ENCODE measurements at regions not wholly inside any gene's neighbourhood (a gene's known extent, or its start where the extent isn't known, plus 50 kb on each side); places are given as distances from the start of the nearest gene placed in this dataset.
A peak's percentile ranks its signal among the peaks of the same experiment; 100 is the strongest.
"Not testable (repeated sequence)": the region's sequence is repeated elsewhere in the genome, so short reads cannot be mapped to it uniquely, and the experiment has no call there.

DNA sequence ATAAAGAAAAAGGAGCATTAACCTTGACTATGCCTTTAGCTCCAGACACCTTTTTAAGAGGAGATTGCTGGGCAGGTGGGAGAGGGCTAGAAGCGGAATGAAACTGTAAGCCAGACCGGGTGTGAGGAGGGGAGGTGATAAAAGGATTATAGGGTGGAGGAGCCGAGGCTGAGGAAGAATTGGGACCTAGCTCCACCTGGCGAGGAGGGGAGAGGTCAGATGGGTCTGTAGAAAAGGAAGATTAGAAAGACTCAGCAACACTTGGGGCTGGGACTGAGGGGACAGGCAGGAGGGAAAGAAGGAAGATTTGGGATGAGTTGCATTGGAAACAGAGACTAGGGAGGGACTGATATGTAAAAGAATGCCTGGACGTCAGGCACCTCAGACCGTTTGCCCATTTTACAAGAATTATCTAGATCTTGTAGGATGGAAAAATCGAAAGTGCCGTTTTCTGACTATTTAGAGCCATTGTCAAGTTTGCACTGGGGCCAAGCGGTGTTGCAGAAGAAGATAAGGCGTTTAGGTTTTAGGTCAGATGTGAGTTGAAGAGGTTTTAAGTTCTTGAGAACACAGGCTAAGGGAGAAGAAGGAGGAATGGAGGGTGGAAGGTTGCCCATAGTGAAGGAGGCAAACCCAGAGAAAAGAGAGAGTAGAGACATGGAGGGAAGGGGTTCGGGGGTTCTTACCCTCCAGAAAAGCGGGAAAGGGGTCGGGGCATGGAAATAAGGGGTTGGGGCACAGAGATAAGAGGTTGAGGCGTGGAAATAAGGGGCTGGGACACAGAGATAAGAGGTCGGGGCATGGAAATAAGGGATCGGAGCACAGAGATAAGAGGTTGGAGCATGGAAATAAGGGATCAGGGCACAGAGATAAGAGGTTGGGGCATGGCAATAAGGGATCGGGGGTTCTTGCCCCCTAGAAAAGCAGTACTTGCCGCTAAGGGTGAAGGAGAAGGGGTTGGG, 164.5 kb upstream of the JADE1 start:
- FAIRE-seq; H2AFZ ChIP-seq (ENCODE audit: low read length); in situ Hi-C loops (cut with HindIII; ENCODE audit: extremely low pct_ligation_motif_present, low pct_unique_long_range_greater_than_20kb); H4K20me1 ChIP-seq (ENCODE audit: insufficient read depth, low read length); H3K27ac ChIP-seq (ENCODE audit: extremely low read length, insufficient read depth, low read length); ATAC-seq; DNase-seq (ENCODE audit: low spot score); H3K4me3 ChIP-seq (replicated peaks in 1 of 3; ENCODE audit: insufficient read depth in 1 of 3, low read depth in 2 of 3, low read length in 3 of 3); H3K36me3 ChIP-seq (replicated peaks in 1 of 2; ENCODE audit: control insufficient read depth in 1 of 2, insufficient read depth in 2 of 2, low read length in 2 of 2); H3K79me2 ChIP-seq (ENCODE audit: insufficient read depth, low read length); BruUV-seq (replicated peaks); H3K9ac ChIP-seq (ENCODE audit: insufficient read depth, low read depth, low read length); H3K4me2 ChIP-seq (ENCODE audit: low read depth, low read length); H3K9me3 ChIP-seq (ENCODE audit: low read length); H3K27me3 ChIP-seq (ENCODE audit: control insufficient read depth in 1 of 2, insufficient read depth in 2 of 2, low read length in 2 of 2); POLR2A ChIA-PET: not testable (repeated sequence)
- 17% methylated on average over 18 of the region's 18 CpGs for WGBS (ENCODE audit: low lambda C conversion rate)
- CTCF ChIA-PET (ENCODE audit: low intra/inter-chr PET ratio, low total read pairs): interaction anchor here (2.0 kb wide), 1 partner anchor 79 kb away, joined by 7 read pairs; no protein-coding TSS in a partner anchor
- peak; percentile 46 for TF ChIP-seq STAG1 (CRISPR knock-in tag; IDR thresholded peaks at IDR 0.05)
- peak; percentile 45 for TF ChIP-seq CTCF (CRISPR knock-in tag; IDR thresholded peaks at IDR 0.05)
- H3K4me1 ChIP-seq (ENCODE audit: insufficient read depth, low read length): peaks cover 10% of the 10 kb centered on the region
- intact Hi-C loops (cut with micrococcal nuclease; ENCODE audit: unreplicated experiment): loop anchor here (10.0 kb wide), 1 partner anchor 190 kb away; no protein-coding TSS in a partner anchor

- H3K9me3 ChIP-seq (ENCODE audit: low read length); H3K4me3 ChIP-seq (replicated peaks in 1 of 3; ENCODE audit: insufficient read depth in 1 of 3, low read depth in 2 of 3, low read length in 3 of 3); H3K36me3 ChIP-seq (replicated peaks in 1 of 2; ENCODE audit: control insufficient read depth in 1 of 2, insufficient read depth in 2 of 2, low read length in 2 of 2); BruUV-seq (replicated peaks); H2AFZ ChIP-seq (ENCODE audit: low read length); in situ Hi-C loops (cut with HindIII; ENCODE audit: extremely low pct_ligation_motif_present, low pct_unique_long_range_greater_than_20kb); H3K4me2 ChIP-seq (ENCODE audit: low read depth, low read length); H3K27me3 ChIP-seq (ENCODE audit: control insufficient read depth in 1 of 2, insufficient read depth in 2 of 2, low read length in 2 of 2); H3K4me1 ChIP-seq (ENCODE audit: insufficient read depth, low read length); H4K20me1 ChIP-seq (ENCODE audit: insufficient read depth, low read length); FAIRE-seq; ATAC-seq; POLR2A ChIA-PET; H3K27ac ChIP-seq (ENCODE audit: extremely low read length, insufficient read depth, low read length); DNase-seq (ENCODE audit: low spot score); H3K9ac ChIP-seq (ENCODE audit: insufficient read depth, low read depth, low read length); H3K79me2 ChIP-seq (ENCODE audit: insufficient read depth, low read length): not testable (repeated sequence)
- CTCF ChIA-PET (ENCODE audit: low intra/inter-chr PET ratio, low total read pairs): interaction anchor here (2.0 kb wide), 1 partner anchor 79 kb away, joined by 7 read pairs; no protein-coding TSS in a partner anchor
- intact Hi-C loops (cut with micrococcal nuclease; ENCODE audit: unreplicated experiment): loop anchor here (10.0 kb wide), 1 partner anchor 189 kb away; no protein-coding TSS in a partner anchor
- WGBS (ENCODE audit: low lambda C conversion rate): 51% methylated on average over 3 of the region's 3 CpGs
Observed at GRCh38 chr4:128644107-128644506, 165.4 kb upstream of the JADE1 start.

GRCh38 chr4:128641566-128641965, 167.9 kb upstream of the JADE1 start:
- intact Hi-C loops (cut with micrococcal nuclease; ENCODE audit: unreplicated experiment): loop anchor here (10.0 kb wide), 1 partner anchor 187 kb away; no protein-coding TSS in a partner anchor
- CTCF ChIA-PET (ENCODE audit: low intra/inter-chr PET ratio, low total read pairs); H3K9ac ChIP-seq (ENCODE audit: insufficient read depth, low read depth, low read length); H2AFZ ChIP-seq (ENCODE audit: low read length); ATAC-seq; H3K36me3 ChIP-seq (replicated peaks in 1 of 2; ENCODE audit: control insufficient read depth in 1 of 2, insufficient read depth in 2 of 2, low read length in 2 of 2); in situ Hi-C loops (cut with HindIII; ENCODE audit: extremely low pct_ligation_motif_present, low pct_unique_long_range_greater_than_20kb); H3K4me1 ChIP-seq (ENCODE audit: insufficient read depth, low read length); DNase-seq (ENCODE audit: low spot score); H3K4me2 ChIP-seq (ENCODE audit: low read depth, low read length); H3K27ac ChIP-seq (ENCODE audit: extremely low read length, insufficient read depth, low read length); H3K27me3 ChIP-seq (ENCODE audit: control insufficient read depth in 1 of 2, insufficient read depth in 2 of 2, low read length in 2 of 2); POLR2A ChIA-PET; FAIRE-seq; BruUV-seq (replicated peaks); H4K20me1 ChIP-seq (ENCODE audit: insufficient read depth, low read length); H3K9me3 ChIP-seq (ENCODE audit: low read length); H3K79me2 ChIP-seq (ENCODE audit: insufficient read depth, low read length); H3K4me3 ChIP-seq (replicated peaks in 1 of 3; ENCODE audit: insufficient read depth in 1 of 3, low read depth in 2 of 3, low read length in 3 of 3): not testable (repeated sequence)
- 34% methylated on average over 2 of the region's 2 CpGs for WGBS (ENCODE audit: low lambda C conversion rate)

All from HepG2 (cell line).